Fibroblast of lung (primary cell): ENCODE measurements at regions not wholly inside any gene's neighbourhood (a gene's known extent, or its start where the extent isn't known, plus 50 kb on each side); places are given as distances from the start of the nearest gene placed in this dataset.

Source experiments
- DNase-seq, 2 donors: peaks; one replicate each; pipeline versions ENCODE4 v3.0.0 to v3.0.0-alpha.2; 2010; ENCODE audit warnings: low read depth in 2 of 2
- H2AFZ ChIP-seq: 2 replicates; pipeline ENCODE4 v1.5.1; 2012; ENCODE audit warnings: low read length, control low read depth, inconsistent platforms
- H3K27ac ChIP-seq: 2 replicates; pipeline ENCODE4 v1.5.1; 2011; ENCODE audit warnings: low read length, control low read depth; ENCODE audit not compliant: insufficient read depth
- H3K27me3 ChIP-seq: 2 replicates; pipeline ENCODE4 v1.5.1; 2011; ENCODE audit warnings: mild to moderate bottlenecking, low read length; ENCODE audit not compliant: control insufficient read depth, insufficient read depth
- H3K36me3 ChIP-seq: 2 replicates; pipeline ENCODE4 v1.5.1; 2011; ENCODE audit warnings: low read length; ENCODE audit not compliant: control insufficient read depth, insufficient read depth
- H3K4me1 ChIP-seq: 2 replicates; pipeline ENCODE4 v1.5.1; 2011; ENCODE audit warnings: low read length; ENCODE audit not compliant: control insufficient read depth, insufficient read depth; ENCODE audit errors: extremely low read depth
- H3K4me2 ChIP-seq: 2 replicates; pipeline ENCODE4 v1.5.1; 2011; ENCODE audit warnings: low read length, control low read depth; ENCODE audit not compliant: insufficient read depth; ENCODE audit errors: extremely low read depth
- H3K4me3 ChIP-seq, 4 experiments: fragments of 200-600 bp in 1 of 4; sonication (generic) in 1 of 4; replicated peaks in 1 of 4; 2 replicates each; pipeline ENCODE4 v1.5.1; 2011 to 2016; ENCODE audit warnings: low read length in 4 of 4, low read depth in 3 of 4, mild to moderate bottlenecking in 3 of 4, control low read depth in 2 of 4, inconsistent platforms in 1 of 4, mixed read lengths in 1 of 4; ENCODE audit not compliant: insufficient read depth in 1 of 4; ENCODE audit errors: control extremely low read depth in 1 of 4
- H3K79me2 ChIP-seq: 2 replicates; pipeline ENCODE4 v1.5.1; 2012; ENCODE audit warnings: mild to moderate bottlenecking, low read length, inconsistent platforms; ENCODE audit not compliant: control insufficient read depth, insufficient read depth
- H3K9ac ChIP-seq: 2 replicates; pipeline ENCODE4 v1.5.1; 2011; ENCODE audit warnings: mild to moderate bottlenecking, low read length, control low read depth; ENCODE audit not compliant: insufficient read depth
- H3K9me3 ChIP-seq: 2 replicates; pipeline ENCODE4 v1.5.1; 2012; ENCODE audit warnings: low read depth, low read length; ENCODE audit not compliant: control insufficient read depth, insufficient read depth
- H4K20me1 ChIP-seq: 2 replicates; pipeline ENCODE4 v1.5.1; 2011; ENCODE audit warnings: low read length; ENCODE audit not compliant: control insufficient read depth, insufficient read depth; ENCODE audit errors: extremely low read depth
- CTCF ChIP-seq, 2 donors: IDR thresholded peaks in 1 of 2; conservative IDR thresholded peaks in 1 of 2; 1 replicate in 1 of 2; 2 replicates in 1 of 2; pipeline ENCODE4 v1.5.1; 2011 to 2012; ENCODE audit warnings: low read length in 2 of 2, control low read depth in 1 of 2, inconsistent platforms in 1 of 2, low read depth in 1 of 2, mild to moderate bottlenecking in 1 of 2
- EZH2 ChIP-seq: IDR thresholded peaks from 2 replicates; pipeline ENCODE4 v1.5.1; 2012; ENCODE audit warnings: low read length, control low read depth, mild to moderate bottlenecking; ENCODE audit errors: missing control alignments

- Histone ChIP-seq H2AFZ (no peak overlapping the region), H3K27ac (no peak overlapping the region), H4K20me1 (no peaks in the 10 kb centered on the region), H3K4me2 (no peak overlapping the region), H3K79me2 (no peaks in the 10 kb centered on the region), H3K4me1 (no peaks in the 10 kb centered on the region), H3K27me3 (no peaks in the 10 kb centered on the region), H3K36me3 (no peaks in the 10 kb centered on the region), H3K4me3 (no peak overlapping the region), H3K9me3 (no peaks in the 10 kb centered on the region), H3K9ac (no peak overlapping the region)
- TF ChIP-seq CTCF (conservative IDR thresholded peaks at IDR 0.05 in 1 of 2, IDR thresholded peaks at IDR 0.05 in 1 of 2; ENCODE audit: low read depth in 1 of 2, low read length in 2 of 2) (no peak), EZH2 (no peak)
- no peak for DNase-seq
These were observed 389.0 kb downstream of the OLFM4 start for GRCh38 chr13:53417601-53418000.

DNA sequence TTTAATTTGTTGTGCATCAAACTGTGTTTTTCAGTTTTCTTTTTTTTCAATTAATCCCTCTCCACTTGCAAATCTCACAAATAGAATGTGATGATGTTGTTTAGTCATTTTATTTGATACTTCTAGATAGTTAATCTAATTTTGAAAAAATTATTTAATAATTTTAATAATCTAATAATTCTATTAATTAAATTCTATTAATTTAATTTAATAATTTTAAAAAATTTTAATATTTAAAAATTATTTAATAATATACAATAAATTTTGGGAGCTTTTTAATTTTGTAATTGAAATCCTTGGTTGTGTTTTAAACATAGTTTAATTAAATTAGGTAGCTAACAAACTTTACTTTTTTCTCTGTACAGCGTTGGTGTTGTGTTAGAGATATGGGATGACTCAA, 393.8 kb downstream of the OLFM4 start:
- Histone ChIP-seq H3K79me2 (no peaks in the 10 kb centered on the region), H2AFZ (no peak overlapping the region), H3K4me3 (no peak overlapping the region), H3K4me1 (no peaks in the 10 kb centered on the region), H3K36me3 (no peaks in the 10 kb centered on the region), H3K27ac (no peak overlapping the region), H3K9me3 (no peaks in the 10 kb centered on the region), H3K27me3 (no peaks in the 10 kb centered on the region), H3K4me2 (no peak overlapping the region), H4K20me1 (no peaks in the 10 kb centered on the region), H3K9ac (no peak overlapping the region)
- no peak for TF ChIP-seq EZH2
- TF ChIP-seq CTCF (conservative IDR thresholded peaks at IDR 0.05 in 1 of 2, IDR thresholded peaks at IDR 0.05 in 1 of 2; ENCODE audit: low read depth in 1 of 2, low read length in 2 of 2), result no peak
- DNase-seq, result no peak

GRCh38 chr13:53436396-53436795, 407.8 kb downstream of the OLFM4 start:
- no peaks in the 10 kb centered on the region for H3K9me3 ChIP-seq
- no peak for TF ChIP-seq CTCF (conservative IDR thresholded peaks at IDR 0.05 in 1 of 2, IDR thresholded peaks at IDR 0.05 in 1 of 2; ENCODE audit: low read depth in 1 of 2, low read length in 2 of 2)
- no peak for TF ChIP-seq EZH2
- DNase-seq, result no peak
- H2AFZ ChIP-seq, result no peak overlapping the region
- no peaks in the 10 kb centered on the region for H3K36me3 ChIP-seq
- H4K20me1 ChIP-seq, result no peaks in the 10 kb centered on the region
- no peak overlapping the region for H3K9ac ChIP-seq
- H3K27me3 ChIP-seq, result no peaks in the 10 kb centered on the region
- no peaks in the 10 kb centered on the region for H3K79me2 ChIP-seq
- no peak overlapping the region for H3K4me3 ChIP-seq
- no peak overlapping the region for H3K27ac ChIP-seq
- no peak overlapping the region for H3K4me2 ChIP-seq
- H3K4me1 ChIP-seq, result no peaks in the 10 kb centered on the region
